NCI-H526 (cell line): ENCODE measurements at regions not wholly inside any gene's neighbourhood (a gene's known extent, or its start where the extent isn't known, plus 50 kb on each side); places are given as distances from the start of the nearest gene placed in this dataset.
A peak's percentile ranks its signal among the peaks of the same experiment; 100 is the strongest.

ENCODE experiments used
- DNase-seq, 2 experiments: peaks; one replicate each; lab custom pipeline; 2025; lab: John Stamatoyannopoulos, UW

DNA sequence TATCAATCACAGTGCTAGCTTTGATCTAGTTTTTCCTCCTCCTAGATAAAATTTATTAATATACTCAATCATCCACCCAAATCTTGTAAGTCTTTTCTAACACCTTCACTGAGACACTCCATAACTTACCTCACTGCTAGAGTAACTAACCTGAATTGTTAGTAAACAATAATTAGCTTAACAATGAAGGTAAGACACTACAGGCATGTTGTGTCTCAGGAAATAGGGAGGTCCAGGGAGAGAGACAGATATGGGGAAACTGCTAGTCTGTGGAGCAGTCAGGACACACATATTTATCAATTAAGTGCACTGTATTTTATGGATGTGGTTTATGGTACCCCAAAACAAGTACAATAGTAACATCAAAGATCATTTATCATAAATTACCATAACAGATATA lies 94.2 kb upstream of the SSTR1 start:
- no peak for DNase-seq

DNA sequence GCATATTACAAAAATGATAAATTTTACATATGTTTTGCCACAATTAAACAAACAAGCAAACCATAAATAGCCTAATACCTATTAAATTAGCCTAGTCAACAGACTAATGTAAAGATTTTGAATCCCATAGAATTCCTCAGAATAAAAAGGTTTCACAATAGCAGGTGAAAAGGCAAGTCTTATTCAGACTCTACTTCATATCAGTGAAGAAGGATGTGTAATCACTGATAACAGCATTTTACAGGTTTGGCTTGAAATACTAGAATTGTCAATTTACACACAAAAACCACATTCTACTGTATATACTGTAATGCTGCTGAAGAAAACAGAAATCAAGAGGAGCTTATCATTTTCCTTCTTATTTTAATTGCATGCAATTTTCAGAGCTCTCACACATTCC lies 90.8 kb upstream of the SSTR1 start:
- no peak for DNase-seq

DNA sequence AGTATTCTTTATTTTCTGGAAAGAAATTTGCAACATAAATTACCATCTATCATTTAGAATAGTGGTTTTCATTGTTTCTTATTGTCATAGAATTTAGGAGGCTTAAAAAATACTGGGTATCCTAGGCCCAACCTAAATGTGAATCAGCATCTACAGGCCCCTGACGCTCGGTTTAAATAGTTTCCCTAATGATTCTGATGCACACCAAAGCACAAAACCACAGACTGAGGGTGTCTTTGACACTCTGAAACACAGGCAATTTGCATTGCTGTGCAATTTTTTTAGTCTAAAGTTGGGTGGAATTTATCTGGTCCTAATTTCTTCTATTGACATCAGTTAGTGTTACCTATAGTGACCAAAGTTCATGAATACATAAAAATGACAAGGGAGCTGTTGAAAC lies 87.6 kb upstream of the SSTR1 start:
- DNase-seq = no peak

DNA sequence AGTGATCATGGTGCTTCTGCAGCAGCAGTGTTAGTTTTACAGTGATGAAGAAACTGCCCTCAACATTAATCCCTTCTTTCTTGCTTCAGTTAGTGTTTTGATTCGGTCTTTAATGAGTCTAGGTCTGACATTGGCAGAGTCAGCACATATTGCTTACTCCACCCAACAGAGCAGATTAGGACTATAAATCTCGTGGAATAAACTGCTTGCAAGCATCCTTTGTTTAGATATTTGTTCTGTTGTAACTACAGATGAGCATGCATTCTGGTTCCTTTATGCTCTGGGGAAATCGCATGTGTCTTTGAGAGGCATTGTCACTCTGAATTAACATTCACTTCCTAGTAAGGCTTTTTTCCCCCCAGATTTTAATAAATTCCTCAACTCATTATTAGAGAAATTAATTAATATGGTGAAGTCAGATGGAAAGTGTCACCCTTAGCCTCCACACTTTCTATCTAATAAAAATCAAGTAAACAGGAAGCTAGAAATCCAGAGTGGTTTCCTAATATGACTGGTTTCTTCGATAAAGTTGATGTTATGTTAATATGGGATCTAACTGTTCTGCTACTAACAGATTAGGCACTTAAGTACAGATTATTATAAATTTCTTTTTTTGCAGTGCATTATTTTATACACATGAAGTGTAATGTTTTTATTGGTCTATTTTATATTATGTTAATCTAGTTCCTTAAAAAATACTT lies 86.2 kb upstream of the SSTR1 start:
- no peak for DNase-seq

DNA sequence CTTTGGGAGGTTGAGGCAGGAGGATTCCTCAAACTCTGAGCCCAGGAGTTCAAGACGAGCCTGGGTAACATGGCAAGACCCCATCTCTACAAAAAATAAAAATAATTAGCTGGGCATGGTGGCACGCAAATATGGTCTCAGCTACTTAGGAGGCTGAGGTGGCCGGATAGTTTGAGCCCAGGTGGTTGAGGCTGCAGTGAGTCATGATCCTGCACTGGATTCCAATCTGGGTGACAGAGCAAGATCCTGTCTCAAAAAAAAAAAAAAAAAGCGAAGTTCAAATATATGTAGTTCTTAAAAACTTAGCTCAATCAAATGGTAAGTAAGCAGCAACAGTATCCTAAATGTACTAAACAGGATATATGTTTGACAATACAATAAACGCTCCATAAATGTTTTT lies 85.5 kb upstream of the SSTR1 start:
- no peak for DNase-seq

DNA sequence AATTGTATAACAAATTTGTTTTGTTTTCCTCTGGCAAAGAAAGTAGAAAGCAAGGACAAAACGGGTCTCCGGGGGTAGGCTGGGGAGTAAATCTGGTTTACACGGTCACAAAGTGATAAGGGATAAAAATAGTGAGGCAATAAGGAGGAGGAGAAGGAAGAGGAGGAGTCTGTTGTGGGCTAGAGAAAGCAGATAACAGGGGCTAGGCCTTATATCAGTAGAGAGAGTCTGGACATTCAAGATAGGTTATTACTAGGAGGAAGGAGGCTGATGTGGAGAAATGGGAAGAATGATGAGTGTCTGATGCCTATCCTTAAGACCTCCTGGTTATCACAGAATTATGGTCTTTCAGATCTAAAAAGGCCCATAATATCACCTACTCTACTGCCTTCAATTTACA lies 83.2 kb upstream of the SSTR1 start:
- DNase-seq = no peak

DNA sequence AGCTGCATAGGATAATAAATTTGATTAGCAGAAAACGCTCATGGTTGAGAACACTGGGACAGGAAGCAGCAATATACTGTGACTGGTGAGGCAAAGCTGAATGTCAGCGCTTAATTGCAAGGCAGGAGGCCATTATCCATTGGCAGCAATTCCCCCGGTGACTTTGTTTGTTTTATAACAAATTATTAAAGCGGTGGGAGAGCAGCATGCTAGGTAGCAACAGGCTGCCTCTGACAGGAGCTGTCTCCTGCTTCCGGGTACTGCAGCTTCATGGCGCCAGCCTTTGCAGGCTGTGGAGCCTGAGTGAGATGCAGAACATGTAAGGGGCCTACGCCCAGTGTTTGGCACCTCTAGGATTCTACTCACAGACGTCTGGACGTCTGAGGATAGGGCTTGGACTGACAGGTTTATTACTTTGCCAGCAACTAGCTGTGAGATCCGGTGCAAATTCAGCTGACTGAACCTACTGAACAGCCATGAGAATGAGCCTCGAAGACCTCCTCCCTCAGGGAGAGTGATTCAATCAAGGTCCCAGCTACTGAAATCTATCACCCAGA lies 82.1 kb upstream of the SSTR1 start:
- DNase-seq = peak; percentile 61 to 76

DNA sequence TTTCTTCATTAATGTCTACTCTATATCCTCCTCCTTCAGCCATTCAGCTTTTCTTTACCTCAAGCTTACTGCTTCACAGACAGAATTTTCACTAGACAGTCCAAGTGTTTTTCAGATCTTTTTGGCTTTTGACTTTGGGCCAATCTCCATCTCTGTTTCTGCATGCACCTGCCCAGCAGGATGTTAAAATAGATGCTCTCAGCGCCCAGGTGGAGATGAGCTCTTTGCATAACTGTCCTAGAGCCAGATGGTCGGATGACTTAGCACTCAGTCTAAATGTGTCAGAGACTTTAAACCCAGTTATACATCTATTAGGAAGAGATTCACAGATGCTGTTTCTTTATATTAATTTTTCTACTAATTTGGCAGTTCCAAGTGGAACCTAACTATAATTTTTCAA lies 80.3 kb upstream of the SSTR1 start:
- DNase-seq = peak; percentile 47 to 84

DNA sequence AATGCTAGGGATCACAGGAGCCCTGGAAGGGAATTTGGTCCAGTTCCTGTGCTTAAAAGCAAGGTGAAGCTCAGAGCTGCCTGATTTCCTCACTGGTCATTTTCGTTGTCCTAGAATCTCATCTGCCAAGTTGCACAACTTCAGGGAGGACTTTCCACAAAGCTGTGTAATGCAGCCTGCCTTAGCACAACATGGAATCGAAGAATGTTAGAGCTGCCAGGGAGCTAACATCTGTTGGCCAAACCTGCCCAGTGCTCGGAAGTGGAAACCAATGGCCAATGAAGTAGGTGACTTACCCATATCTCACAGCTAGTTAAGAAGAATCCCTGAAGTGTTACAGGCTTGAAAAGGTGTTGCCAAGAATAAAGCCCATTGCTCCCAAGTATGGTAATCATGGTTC lies 79.9 kb upstream of the SSTR1 start:
- peak in 1 of 2 experiments; percentile 45 for DNase-seq

DNA sequence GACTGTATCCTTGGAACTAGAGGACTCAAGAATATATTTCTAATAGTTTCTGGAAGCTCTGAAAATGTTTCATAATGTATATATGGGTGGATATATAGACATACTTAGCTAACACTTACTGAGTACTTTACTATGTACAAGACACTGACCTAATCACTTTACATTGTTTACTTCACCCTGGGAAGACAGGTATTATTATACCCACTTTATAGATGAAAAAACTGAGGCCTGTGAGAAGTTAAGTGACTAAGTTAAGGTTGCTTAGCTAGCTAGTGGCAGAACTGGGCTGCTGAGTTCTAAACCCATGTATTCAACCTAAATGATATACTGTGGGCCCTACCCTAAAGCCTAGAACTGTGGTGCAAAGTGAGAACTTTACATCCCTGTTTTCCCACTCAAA lies 79.1 kb upstream of the SSTR1 start:
- DNase-seq = no peak

DNA sequence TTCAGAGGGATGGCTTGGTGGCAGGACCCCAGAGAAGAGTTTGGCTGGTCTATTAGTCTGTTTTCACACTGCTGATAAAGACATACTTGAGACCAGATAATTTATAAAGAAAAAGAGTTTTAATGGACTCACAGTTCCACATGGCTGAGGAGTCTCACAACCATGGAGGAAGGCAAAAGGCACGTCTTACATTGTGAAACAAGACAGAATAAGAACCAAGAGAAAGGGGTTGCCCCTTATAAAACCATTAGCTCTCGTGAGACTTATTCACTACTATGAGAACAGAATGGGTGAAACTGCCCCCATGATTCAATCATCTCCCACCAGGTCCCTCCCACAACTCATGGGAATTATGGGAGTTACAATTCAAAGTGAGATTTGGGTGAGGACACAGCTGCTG lies 78.5 kb upstream of the SSTR1 start:
- no peak for DNase-seq

DNA sequence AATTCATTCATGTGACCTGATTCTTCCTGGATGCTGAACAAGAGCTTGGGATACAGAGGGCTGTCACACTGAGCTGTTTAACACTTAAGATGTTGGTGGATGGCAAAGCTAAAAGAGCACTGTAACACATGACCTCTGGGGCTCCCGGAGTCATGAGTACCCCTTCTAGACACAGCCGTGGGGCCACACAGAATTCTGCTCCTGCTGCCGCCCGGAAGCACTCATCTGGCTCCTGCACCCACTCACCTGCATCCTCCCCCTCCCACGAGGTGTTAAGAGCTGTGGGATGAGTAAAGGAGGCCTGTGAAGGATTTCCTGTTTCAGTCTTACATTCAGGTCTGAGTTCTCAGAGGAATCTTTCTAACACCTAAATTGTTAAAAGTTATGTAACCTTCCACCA lies 78.0 kb upstream of the SSTR1 start:
- no peak for DNase-seq

DNA sequence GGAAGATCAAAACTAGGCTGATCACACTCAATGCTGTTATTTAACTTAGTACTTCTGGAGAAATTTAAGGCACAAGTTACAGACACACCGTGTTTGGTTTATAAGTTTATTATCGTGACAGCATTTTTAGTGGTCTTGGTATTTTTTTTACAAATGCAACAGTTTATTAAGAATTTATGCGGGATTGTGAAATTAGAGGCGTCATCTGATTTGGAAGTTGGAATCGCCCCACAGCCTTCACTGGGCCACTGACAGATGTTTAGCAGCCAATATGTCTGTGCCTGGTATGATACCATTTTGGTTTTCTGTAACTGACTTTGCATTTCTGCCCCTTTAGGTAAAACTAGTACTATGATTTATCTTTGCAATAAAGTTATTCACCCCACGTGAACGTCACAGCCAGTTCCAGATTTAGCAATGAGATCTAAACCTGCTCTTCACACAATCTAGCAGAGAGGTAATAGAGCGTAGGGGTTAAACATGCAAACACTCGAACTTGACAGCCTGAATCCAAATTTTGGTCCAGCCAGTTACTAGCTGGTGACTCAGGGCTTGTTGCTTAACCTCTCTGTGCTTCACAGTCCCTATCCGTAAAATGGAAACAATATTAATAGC lies 73.2 kb upstream of the SSTR1 start:
- DNase-seq = no peak

DNA sequence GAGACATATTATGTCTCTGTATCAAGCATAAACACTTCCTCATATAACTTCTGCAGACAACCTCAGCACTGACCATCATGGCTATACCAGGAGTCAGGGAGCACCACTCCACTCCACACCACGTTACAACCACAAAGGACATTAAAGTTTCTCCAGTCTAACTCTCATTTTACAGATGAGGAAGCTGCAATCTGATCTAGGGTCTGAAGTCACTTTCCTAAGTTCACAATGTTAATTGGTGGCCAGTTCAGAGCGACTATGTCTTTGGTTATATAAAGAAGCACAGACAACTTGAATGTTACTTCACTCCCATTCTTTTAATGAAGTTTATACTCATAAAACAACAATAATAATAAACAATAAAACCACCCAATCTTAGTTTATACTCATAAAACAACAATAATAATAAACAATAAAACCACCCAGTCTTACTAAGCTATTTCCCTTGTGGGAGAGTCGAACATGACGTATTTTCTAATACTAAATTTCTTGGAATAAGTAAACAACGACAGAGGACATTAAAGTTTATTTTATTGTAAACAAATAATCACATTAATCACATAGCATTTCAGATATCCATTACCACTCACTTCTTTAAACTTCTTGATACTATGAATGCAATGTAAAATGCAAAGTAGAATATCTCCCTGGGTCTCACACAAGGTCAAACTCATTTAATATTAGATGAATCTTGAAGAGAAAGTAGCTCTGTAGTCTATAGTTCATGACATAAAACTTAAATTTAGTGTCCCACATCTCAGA lies 72.4 kb upstream of the SSTR1 start:
- DNase-seq = no peak

DNA sequence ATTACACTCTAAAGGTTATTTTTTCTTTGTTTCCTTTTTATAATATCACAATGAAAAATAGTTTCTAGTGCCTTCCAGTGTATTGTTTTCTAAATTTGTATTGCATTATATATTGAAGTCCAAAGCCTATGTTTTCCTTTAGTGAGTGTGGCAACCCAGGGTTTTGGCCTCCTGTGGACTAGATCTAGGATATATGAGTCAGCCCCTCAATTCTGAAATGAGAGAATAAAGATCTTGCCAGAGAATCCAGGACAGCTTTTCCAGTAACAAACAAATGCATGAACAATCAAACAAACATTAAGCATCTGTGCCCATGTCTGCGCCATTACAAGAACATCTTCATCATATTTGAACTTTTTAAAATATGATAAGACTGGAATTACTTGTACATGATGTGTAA lies 70.7 kb upstream of the SSTR1 start:
- DNase-seq = no peak

DNA sequence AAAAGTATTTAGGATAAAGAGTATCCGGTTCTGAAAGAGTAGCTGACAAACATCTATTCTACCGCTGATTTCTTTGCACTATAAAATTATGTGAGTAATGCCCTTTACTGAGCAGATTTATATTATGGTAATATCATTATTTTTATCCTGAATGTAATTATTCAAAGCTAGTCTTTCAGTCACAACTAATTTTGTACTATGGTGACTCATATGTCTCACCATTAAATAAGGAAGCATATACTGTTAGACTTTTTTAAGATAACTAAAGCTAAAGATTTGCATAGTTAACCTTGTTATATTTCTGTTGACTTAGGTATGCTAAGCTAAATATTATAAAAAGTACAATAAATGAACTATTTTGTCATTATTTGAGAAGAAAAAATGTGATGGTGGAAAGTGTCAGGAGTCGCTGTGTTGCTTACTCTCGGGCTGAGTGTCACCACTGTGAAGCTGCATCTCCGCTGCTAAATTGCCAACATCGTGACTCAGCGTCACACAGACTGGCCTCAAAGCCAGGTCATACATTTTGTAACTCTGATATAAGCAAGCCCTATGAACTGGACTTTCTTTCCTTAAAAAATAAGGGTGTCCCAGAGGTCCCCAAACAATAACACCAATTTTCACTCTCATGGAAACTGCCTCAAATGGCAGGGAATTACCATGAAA lies 69.1 kb upstream of the SSTR1 start:
- no peak for DNase-seq

DNA sequence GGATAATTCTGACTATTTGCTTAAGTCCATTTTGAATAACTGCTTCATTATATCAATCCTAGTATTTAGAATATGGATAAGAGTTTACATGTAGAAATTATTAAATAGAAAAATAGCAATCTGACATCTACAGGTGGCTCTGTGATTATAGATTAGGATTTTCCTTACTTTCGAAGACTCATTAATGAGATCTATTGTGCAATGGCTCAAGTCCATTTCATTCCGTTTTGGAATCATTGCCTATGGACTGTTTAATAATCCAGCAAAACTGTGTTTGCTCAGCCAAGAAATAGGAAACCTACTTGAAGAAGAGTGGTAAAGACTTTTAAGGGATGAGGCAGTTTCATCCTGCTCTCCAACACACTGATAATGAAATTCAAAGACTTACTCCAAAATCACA lies 67.8 kb upstream of the SSTR1 start:
- DNase-seq = no peak

DNA sequence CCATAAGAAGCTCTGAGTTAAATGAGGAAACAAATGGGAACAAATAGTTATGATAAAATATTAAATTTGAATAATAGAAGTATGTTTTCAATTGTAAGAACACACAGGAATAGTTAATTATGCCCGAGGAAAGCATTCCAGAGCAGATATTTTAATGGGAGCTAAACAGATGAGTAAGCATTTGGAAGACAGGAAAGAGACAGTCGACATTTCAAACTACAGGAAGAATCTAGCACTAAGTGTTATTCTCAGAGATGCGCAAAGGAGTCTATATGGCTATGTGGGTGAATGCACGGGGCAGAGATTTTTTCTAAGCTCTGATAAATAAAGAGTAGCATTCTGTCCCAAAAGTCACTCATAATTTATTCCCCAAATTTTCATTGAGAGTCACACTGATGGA lies 64.5 kb upstream of the SSTR1 start:
- DNase-seq = no peak

DNA sequence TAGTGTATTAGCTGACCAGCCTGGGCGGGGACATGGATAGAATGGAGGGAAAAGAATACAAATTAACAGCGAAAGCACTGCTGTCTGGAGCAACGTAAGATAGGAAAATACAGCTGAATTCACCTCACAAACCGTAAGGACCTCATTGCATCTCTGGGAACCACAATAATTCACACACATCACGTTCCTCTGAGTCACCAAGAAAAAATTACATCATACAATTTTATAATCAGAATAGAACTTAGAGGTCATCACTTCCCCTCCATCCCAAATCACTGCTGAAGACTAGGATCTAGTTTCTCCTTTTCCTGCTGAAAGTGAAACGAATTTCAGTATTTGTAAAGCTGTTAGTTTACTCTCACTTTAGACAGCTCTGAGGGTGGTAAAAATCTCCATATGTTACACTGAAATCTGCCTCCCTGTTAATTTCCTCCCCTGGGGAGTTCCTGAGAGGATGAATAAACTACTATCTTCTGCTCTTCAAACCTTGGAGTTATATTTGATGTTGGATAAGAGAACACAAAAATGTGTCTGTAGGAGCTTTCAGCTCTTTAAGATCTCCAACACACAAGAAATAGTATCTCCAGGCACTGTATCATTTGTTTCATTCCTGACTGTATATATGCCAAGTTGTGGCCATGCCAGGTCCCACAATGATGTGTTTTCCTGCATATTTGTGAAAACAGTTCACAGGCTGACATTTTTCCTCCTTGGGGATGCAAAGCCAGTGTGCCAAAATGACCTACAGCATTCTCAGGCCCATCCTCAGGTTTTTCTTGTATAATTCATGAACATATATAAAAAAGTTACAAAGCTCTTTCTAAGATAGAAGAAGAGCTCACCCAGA lies 63.8 kb upstream of the SSTR1 start:
- no peak for DNase-seq

DNA sequence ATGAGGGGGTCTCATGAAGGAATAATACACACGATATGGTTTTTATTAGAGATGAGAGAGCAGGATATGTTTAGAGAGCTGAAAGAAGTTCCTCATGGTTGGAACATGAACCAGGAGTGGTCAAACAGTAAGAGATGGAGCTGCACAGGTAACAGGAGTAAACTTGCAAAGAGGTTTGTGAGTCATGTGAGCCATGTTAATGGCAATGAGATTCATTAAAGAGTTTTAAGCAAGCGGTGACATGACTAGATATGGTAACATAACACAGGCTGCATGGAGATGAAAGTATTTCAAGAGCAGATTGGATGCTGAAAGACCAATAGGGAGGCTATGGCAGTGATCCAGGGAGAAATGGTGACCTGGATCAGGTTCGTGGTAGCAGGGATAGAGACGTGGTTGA lies 62.6 kb upstream of the SSTR1 start:
- no peak for DNase-seq

DNA sequence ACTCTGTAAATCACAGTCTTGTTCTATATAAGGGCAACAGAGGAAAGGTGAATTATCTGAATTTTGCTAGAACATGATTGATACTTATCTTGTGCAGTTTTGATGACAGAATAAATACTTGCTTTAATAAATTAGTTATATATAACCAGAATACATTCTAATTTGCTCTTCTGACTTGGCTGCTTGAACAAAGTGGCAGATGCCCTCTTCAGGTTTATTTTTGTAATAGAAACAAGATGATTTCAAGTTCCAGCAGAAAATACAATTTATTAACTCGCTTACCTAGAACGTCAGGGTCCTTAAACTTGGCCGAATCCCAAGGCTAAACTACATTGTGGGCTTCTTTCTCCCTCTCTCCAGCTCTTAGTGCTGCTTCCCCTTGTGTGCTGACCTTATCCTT lies 57.6 kb upstream of the SSTR1 start:
- no peak for DNase-seq
